ENCODE measurements at regions not wholly inside any gene's neighbourhood (a gene's known extent, or its start where the extent isn't known, plus 50 kb on each side); places are given as distances from the start of the nearest gene placed in this dataset.

DNA sequence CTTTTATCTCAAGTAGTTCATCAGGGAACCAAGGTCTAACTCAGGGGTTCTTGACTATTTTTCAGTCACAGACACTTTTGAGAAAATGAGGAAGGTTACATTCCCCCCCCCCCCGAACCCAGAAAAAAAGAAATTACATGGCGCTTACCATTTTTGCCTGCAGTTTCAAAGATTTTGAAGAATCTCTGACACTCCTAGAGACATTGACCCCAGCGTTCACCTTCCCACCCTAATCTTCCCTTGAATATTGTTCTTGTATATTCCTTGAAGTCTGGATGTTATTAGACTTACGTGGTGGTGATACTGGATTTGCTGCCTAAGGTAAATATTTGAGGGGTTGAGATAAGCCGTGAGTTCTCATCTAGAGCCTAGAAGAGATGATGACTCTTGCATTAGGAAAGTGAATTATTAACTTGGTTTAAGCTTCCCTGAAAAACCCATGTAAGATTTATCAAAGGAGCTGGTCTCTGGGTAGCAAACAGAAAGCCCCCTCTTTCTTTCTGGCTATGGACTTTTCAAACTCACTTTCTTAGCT, 245.7 kb upstream of the FOXK1 start:
- TF ChIP-seq, protein P1, sequence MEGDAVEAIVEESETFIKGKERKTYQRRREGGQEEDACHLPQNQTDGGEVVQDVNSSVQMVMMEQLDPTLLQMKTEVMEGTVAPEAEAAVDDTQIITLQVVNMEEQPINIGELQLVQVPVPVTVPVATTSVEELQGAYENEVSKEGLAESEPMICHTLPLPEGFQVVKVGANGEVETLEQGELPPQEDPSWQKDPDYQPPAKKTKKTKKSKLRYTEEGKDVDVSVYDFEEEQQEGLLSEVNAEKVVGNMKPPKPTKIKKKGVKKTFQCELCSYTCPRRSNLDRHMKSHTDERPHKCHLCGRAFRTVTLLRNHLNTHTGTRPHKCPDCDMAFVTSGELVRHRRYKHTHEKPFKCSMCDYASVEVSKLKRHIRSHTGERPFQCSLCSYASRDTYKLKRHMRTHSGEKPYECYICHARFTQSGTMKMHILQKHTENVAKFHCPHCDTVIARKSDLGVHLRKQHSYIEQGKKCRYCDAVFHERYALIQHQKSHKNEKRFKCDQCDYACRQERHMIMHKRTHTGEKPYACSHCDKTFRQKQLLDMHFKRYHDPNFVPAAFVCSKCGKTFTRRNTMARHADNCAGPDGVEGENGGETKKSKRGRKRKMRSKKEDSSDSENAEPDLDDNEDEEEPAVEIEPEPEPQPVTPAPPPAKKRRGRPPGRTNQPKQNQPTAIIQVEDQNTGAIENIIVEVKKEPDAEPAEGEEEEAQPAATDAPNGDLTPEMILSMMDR (IDR thresholded peaks at IDR 0.05) = no peak
- TF ChIP-seq POLR2A (IDR thresholded peaks at IDR 0.05) (no peak), EP300 (IDR thresholded peaks at IDR 0.05) (no peak)

Measured in ovary (tissue), 3 donors.